ENCODE measurements at regions not wholly inside any gene's neighbourhood (a gene's known extent, or its start where the extent isn't known, plus 50 kb on each side); places are given as distances from the start of the nearest gene placed in this dataset.

GRCh38 chr10:123245264-123245663 lies 91.1 kb downstream of the BUB3 start:
- Histone ChIP-seq H3K9ac (ENCODE audit: insufficient read depth, low read depth, low read length) (no peak overlapping the region), H3K79me2 (ENCODE audit: insufficient read depth, low read length) (no peaks in the 10 kb centered on the region), H3K4me1 (ENCODE audit: insufficient read depth, low read length) (peaks cover 15% of the 10 kb centered on the region), H4K20me1 (ENCODE audit: insufficient read depth, low read length) (no peaks in the 10 kb centered on the region), H3K27ac (ENCODE audit: extremely low read length, insufficient read depth, low read length) (no peak overlapping the region), H2AFZ (ENCODE audit: low read length) (no peak overlapping the region), H3K36me3 (replicated peaks in 1 of 2; ENCODE audit: control insufficient read depth in 1 of 2, insufficient read depth in 2 of 2, low read length in 2 of 2) (no peaks in the 10 kb centered on the region), H3K4me2 (ENCODE audit: low read depth, low read length) (no peak overlapping the region), H3K27me3 (ENCODE audit: control insufficient read depth in 1 of 2, insufficient read depth in 2 of 2, low read length in 2 of 2) (no peaks in the 10 kb centered on the region), H3K9me3 (ENCODE audit: low read length) (no peaks in the 10 kb centered on the region), H3K4me3 (replicated peaks in 1 of 3; ENCODE audit: insufficient read depth in 1 of 3, low read depth in 2 of 3, low read length in 3 of 3) (no peak overlapping the region)
- POLR2A ChIA-PET: no interaction called here
- CTCF ChIA-PET (ENCODE audit: low intra/inter-chr PET ratio, low total read pairs): no interaction called here
- FAIRE-seq (no peak), ATAC-seq (no peak), DNase-seq (ENCODE audit: low spot score) (no peak)
- in situ Hi-C loops (cut with HindIII; ENCODE audit: extremely low pct_ligation_motif_present, low pct_unique_long_range_greater_than_20kb) (no loop called here), intact Hi-C loops (cut with micrococcal nuclease; ENCODE audit: unreplicated experiment) (no loop called here)
- 83% methylated on average over 9 of the region's 9 CpGs for WGBS (ENCODE audit: low lambda C conversion rate)
- BruUV-seq (replicated peaks): no TSS peak
- TF ChIP-seq TGIF2 (CRISPR knock-in tag; IDR thresholded peaks at IDR 0.05) (no peak), SMYD3 (CRISPR knock-in tag; IDR thresholded peaks at IDR 0.05) (no peak), ARNT2 (CRISPR knock-in tag; IDR thresholded peaks at IDR 0.05; ENCODE audit: low read depth) (no peak), PHF21A (CRISPR knock-in tag; IDR thresholded peaks at IDR 0.05) (no peak)
- TF ChIP-seq, protein P1, sequence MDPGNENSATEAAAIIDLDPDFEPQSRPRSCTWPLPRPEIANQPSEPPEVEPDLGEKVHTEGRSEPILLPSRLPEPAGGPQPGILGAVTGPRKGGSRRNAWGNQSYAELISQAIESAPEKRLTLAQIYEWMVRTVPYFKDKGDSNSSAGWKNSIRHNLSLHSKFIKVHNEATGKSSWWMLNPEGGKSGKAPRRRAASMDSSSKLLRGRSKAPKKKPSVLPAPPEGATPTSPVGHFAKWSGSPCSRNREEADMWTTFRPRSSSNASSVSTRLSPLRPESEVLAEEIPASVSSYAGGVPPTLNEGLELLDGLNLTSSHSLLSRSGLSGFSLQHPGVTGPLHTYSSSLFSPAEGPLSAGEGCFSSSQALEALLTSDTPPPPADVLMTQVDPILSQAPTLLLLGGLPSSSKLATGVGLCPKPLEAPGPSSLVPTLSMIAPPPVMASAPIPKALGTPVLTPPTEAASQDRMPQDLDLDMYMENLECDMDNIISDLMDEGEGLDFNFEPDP (CRISPR knock-in tag; conservative IDR thresholded peaks at IDR 0.05): no peak
- TF ChIP-seq, protein P2, sequence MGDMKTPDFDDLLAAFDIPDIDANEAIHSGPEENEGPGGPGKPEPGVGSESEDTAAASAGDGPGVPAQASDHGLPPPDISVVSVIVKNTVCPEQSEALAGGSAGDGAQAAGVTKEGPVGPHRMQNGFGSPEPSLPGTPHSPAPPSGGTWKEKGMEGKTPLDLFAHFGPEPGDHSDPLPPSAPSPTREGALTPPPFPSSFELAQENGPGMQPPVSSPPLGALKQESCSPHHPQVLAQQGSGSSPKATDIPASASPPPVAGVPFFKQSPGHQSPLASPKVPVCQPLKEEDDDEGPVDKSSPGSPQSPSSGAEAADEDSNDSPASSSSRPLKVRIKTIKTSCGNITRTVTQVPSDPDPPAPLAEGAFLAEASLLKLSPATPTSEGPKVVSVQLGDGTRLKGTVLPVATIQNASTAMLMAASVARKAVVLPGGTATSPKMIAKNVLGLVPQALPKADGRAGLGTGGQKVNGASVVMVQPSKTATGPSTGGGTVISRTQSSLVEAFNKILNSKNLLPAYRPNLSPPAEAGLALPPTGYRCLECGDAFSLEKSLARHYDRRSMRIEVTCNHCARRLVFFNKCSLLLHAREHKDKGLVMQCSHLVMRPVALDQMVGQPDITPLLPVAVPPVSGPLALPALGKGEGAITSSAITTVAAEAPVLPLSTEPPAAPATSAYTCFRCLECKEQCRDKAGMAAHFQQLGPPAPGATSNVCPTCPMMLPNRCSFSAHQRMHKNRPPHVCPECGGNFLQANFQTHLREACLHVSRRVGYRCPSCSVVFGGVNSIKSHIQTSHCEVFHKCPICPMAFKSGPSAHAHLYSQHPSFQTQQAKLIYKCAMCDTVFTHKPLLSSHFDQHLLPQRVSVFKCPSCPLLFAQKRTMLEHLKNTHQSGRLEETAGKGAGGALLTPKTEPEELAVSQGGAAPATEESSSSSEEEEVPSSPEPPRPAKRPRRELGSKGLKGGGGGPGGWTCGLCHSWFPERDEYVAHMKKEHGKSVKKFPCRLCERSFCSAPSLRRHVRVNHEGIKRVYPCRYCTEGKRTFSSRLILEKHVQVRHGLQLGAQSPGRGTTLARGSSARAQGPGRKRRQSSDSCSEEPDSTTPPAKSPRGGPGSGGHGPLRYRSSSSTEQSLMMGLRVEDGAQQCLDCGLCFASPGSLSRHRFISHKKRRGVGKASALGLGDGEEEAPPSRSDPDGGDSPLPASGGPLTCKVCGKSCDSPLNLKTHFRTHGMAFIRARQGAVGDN (CRISPR knock-in tag; IDR thresholded peaks at IDR 0.05): no peak

All from HepG2 (cell line).